IPS DF 6.9 (cell line): ENCODE measurements at regions not wholly inside any gene's neighbourhood (a gene's known extent, or its start where the extent isn't known, plus 50 kb on each side); places are given as distances from the start of the nearest gene placed in this dataset.

Source experiments
- DNase-seq: peaks from one replicate; pipeline ENCODE4 v3.0.0-alpha.2; 2013; ENCODE audit warnings: low read depth, low spot score
- H3K27ac ChIP-seq: one replicate; pipeline ENCODE4 v1.5.1; 2013; ENCODE audit warnings: low read length, control low read depth
- H3K27me3 ChIP-seq: 2 replicates; pipeline ENCODE4 v1.6.1; 2013; ENCODE audit warnings: mild to moderate bottlenecking, low read length; ENCODE audit not compliant: control insufficient read depth, insufficient read depth
- H3K36me3 ChIP-seq: 2 replicates; pipeline ENCODE4 v1.6.1; 2013; ENCODE audit warnings: low read length; ENCODE audit not compliant: control insufficient read depth, insufficient read depth
- H3K4me1 ChIP-seq: 2 replicates; pipeline ENCODE4 v1.6.1; 2013; ENCODE audit warnings: low read length; ENCODE audit not compliant: control insufficient read depth, insufficient read depth
- H3K4me3 ChIP-seq: 2 replicates; pipeline ENCODE4 v1.5.1; 2013; ENCODE audit warnings: mild to moderate bottlenecking, low read length
- H3K9me3 ChIP-seq: 2 replicates; pipeline ENCODE4 v1.6.1; 2013; ENCODE audit warnings: low read length, inconsistent platforms; ENCODE audit not compliant: control insufficient read depth, insufficient read depth
- WGBS: extraction: QIAGEN DNeasy Blood & Tissue Kit; methylation state at CpG from one replicate; pipeline ENCODE4 v1.1.7; 2013; ENCODE audit warnings: mixed read lengths, missing lambda C conversion rate; ENCODE audit not compliant: insufficient read length, insufficient coverage; 5-methylcytosine and 5-hydroxymethylcytosine counted together

DNA sequence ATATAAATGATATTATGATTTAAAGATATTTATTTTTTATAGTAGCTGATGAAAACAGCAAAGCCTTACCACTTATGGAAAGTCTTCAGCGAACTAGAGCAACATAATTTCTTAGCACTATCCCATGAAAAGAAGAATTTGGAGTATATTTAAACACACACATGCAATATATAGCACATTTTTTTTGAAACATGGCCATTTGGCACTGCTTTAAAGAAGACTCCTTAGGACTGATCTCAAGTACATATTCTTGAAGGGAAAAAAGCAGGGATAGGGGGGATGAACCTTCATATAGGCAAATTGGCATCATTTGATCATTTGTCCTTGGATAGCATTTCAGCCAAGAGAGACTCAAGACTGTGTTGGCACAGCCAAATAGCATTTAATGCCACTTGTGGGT, 193.3 kb downstream of the ANKRD50 start:
- DNase-seq, result no peak
- no peak overlapping the region for H3K4me3 ChIP-seq
- H3K9me3 ChIP-seq, result no peaks in the 10 kb centered on the region
- no peak overlapping the region for H3K27ac ChIP-seq
- no peaks in the 10 kb centered on the region for H3K27me3 ChIP-seq
- no CpG with 5 or more reads among the region's 1 CpG for WGBS
- H3K36me3 ChIP-seq, result no peaks in the 10 kb centered on the region
- no peaks in the 10 kb centered on the region for H3K4me1 ChIP-seq

DNA sequence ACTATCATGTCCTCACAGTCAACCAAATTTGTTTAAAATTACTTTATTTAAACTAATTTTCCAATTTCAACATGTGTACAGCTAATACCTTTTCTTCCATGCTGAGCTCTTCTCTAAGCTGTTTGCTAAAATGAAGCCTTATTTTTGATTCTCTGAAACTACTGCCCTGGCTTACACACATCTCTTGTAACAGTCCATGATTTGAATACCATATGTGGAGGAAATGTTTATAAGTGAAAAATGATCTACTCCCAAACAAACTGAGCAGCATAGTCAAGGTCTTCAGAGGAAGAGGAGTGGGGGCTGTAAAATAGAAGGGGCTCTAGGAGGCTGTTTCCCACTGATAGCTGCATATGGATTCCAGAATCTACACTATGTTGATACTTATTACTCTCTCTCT, 188.7 kb downstream of the ANKRD50 start:
- DNase-seq, result no peak
- no peaks in the 10 kb centered on the region for H3K4me1 ChIP-seq
- H3K36me3 ChIP-seq, result no peaks in the 10 kb centered on the region
- H3K9me3 ChIP-seq, result no peaks in the 10 kb centered on the region
- H3K27me3 ChIP-seq, result no peaks in the 10 kb centered on the region
- H3K4me3 ChIP-seq, result no peak overlapping the region
- no peak overlapping the region for H3K27ac ChIP-seq

DNA sequence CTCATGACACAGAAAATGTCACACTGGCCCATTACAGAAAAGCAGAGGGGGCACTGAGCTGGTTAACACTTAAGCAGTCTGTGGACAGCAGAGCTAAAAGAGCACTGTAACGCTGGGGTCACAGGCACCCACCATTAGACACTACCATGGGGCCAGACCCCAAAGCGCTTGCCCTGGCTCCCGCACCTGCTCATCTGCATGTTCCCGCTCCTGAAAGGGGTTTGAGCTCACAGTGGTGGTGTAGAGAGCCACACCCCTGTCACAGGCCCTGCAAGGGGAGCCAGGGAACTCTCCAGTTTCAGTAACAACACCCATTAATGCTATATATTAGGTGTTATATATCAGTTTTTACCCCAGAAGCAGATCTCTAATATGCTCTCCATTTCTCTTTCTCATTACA, 187.0 kb downstream of the ANKRD50 start:
- H3K4me3 ChIP-seq, result no peak overlapping the region
- H3K27me3 ChIP-seq, result no peaks in the 10 kb centered on the region
- H3K27ac ChIP-seq, result no peak overlapping the region
- H3K4me1 ChIP-seq, result no peaks in the 10 kb centered on the region
- WGBS, result no CpG with 5 or more reads among the region's 4 CpGs
- no peaks in the 10 kb centered on the region for H3K36me3 ChIP-seq
- DNase-seq, result no peak
- no peaks in the 10 kb centered on the region for H3K9me3 ChIP-seq

GRCh38 chr4:124526331-124526730, 186.2 kb downstream of the ANKRD50 start:
- Histone ChIP-seq H3K27me3 (no peaks in the 10 kb centered on the region), H3K27ac (no peak overlapping the region), H3K9me3 (no peaks in the 10 kb centered on the region), H3K4me3 (no peak overlapping the region), H3K4me1 (no peaks in the 10 kb centered on the region), H3K36me3 (no peaks in the 10 kb centered on the region)
- DNase-seq, result no peak
- WGBS, result no CpG with 5 or more reads among the region's 2 CpGs

- no CpG with 5 or more reads among the region's 4 CpGs for WGBS
- Histone ChIP-seq H3K27ac (no peak overlapping the region), H3K36me3 (no peaks in the 10 kb centered on the region), H3K4me3 (no peak overlapping the region), H3K27me3 (no peaks in the 10 kb centered on the region), H3K4me1 (no peaks in the 10 kb centered on the region), H3K9me3 (no peaks in the 10 kb centered on the region)
- no peak for DNase-seq
Observed at GRCh38 chr4:124526769-124527168, 185.8 kb downstream of the ANKRD50 start.

DNA sequence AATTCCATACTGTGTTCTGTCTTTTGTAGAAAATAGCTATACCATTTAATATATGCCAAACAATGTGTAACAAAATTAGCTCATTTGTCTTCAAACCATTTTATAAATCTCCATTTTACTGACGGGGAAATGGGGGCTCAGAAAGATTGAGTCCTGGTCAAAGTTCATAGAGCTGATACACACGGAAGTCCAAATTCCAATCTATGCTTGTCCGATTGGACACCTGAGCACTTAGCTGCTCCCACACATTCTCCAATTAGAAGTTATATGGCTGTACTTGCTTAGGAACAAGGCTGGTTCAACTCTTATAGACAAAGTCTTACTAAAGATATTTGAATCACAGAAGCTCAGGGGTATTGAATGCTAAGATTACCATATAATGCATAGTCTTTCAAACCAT, 185.2 kb downstream of the ANKRD50 start:
- WGBS, result no CpG with 5 or more reads among the region's 3 CpGs
- Histone ChIP-seq H3K4me3 (no peak overlapping the region), H3K27me3 (no peaks in the 10 kb centered on the region), H3K27ac (no peak overlapping the region), H3K4me1 (no peaks in the 10 kb centered on the region), H3K9me3 (no peaks in the 10 kb centered on the region), H3K36me3 (no peaks in the 10 kb centered on the region)
- no peak for DNase-seq

GRCh38 chr4:124529131-124529530, 183.4 kb downstream of the ANKRD50 start:
- Histone ChIP-seq H3K36me3 (no peaks in the 10 kb centered on the region), H3K4me1 (no peaks in the 10 kb centered on the region), H3K9me3 (no peaks in the 10 kb centered on the region), H3K27me3 (no peaks in the 10 kb centered on the region), H3K27ac (no peak overlapping the region), H3K4me3 (no peak overlapping the region)
- no CpG with 5 or more reads among the region's 1 CpG for WGBS
- no peak for DNase-seq

DNA sequence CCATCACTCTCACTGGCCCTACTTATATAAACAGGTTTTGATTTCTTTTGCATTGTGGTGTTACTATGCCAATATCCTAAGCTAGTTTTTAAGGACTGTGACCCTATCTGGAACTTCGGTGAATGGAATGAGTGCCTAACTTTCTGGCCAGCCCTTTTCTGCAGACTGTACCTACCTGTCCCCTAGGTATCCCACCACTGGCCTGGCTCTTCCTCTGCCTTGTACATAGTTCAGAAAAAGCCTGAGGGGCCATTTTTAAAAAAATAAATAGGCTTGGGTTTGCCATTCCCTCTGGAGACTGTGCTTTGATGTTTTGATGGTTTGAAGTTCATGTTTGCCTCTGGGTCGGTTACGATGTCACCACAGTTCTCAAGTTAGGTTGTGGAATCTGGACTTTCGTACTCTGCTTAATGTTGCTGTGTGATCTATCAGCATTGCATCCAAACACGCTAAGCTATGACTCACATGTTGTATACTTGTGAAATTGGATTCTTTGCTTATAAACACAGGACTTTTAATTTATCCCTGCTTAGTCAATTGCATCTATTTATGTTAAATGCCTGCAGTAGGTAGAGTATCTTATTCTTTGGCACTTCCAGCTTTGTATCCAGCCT, 182.0 kb downstream of the ANKRD50 start:
- Histone ChIP-seq H3K4me3 (no peak overlapping the region), H3K4me1 (no peaks in the 10 kb centered on the region), H3K9me3 (no peaks in the 10 kb centered on the region), H3K36me3 (no peaks in the 10 kb centered on the region), H3K27ac (no peak overlapping the region), H3K27me3 (no peaks in the 10 kb centered on the region)
- WGBS, result no CpG with 5 or more reads among the region's 5 CpGs
- no peak for DNase-seq

- no peak for DNase-seq
- Histone ChIP-seq H3K36me3 (no peaks in the 10 kb centered on the region), H3K4me1 (no peaks in the 10 kb centered on the region), H3K27me3 (no peaks in the 10 kb centered on the region), H3K9me3 (no peaks in the 10 kb centered on the region), H3K4me3 (no peak overlapping the region), H3K27ac (no peak overlapping the region)
- WGBS, result no CpG with 5 or more reads among the region's 2 CpGs
Observed at GRCh38 chr4:124534131-124534530, 178.4 kb downstream of the ANKRD50 start.

GRCh38 chr4:124535003-124535402, 177.5 kb downstream of the ANKRD50 start:
- Histone ChIP-seq H3K27me3 (no peaks in the 10 kb centered on the region), H3K4me1 (no peaks in the 10 kb centered on the region), H3K36me3 (no peaks in the 10 kb centered on the region), H3K4me3 (no peak overlapping the region), H3K27ac (no peak overlapping the region), H3K9me3 (no peaks in the 10 kb centered on the region)
- no CpG with 5 or more reads among the region's 1 CpG for WGBS
- DNase-seq, result no peak

GRCh38 chr4:124536946-124537345, 175.6 kb downstream of the ANKRD50 start:
- no peak overlapping the region for H3K27ac ChIP-seq
- H3K9me3 ChIP-seq, result no peaks in the 10 kb centered on the region
- H3K36me3 ChIP-seq, result no peaks in the 10 kb centered on the region
- no CpG with 5 or more reads among the region's 4 CpGs for WGBS
- H3K4me1 ChIP-seq, result no peaks in the 10 kb centered on the region
- H3K4me3 ChIP-seq, result no peak overlapping the region
- H3K27me3 ChIP-seq, result no peaks in the 10 kb centered on the region
- no peak for DNase-seq
